ENCODE measurements at regions not wholly inside any gene's neighbourhood (a gene's known extent, or its start where the extent isn't known, plus 50 kb on each side); places are given as distances from the start of the nearest gene placed in this dataset.

DNA sequence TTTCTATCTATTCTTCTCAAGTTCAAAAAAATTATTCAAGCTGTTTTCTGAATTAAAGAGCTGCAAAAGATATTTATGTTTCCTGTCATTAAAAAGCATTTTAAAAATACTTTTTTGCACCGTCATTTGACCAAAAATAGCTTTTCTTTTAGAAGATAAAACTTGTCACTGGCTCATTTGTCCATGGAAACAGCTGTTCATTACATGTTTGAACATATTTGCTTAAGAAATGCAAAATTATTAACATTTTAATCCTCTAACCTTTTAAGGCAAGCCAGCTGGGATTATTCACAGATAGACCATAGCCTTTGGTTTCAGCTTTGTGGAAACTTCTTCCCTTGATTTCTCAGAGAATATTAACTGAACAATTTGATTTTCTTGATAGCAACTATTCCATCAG, 393.9 kb downstream of the TUSC1 start:
- Histone ChIP-seq H3K36me3 (no peaks in the 10 kb centered on the region), H3K27ac (no peak overlapping the region), H3K27me3 (replicated peaks; ENCODE audit: insufficient read depth) (no peaks in the 10 kb centered on the region), H3K9me3 (no peaks in the 10 kb centered on the region), H3K4me1 (ENCODE audit: control insufficient read depth in 1 of 2, low read depth in 2 of 2) (no peaks in the 10 kb centered on the region), H3K4me3 (no peak overlapping the region)
- TF ChIP-seq, protein P1, sequence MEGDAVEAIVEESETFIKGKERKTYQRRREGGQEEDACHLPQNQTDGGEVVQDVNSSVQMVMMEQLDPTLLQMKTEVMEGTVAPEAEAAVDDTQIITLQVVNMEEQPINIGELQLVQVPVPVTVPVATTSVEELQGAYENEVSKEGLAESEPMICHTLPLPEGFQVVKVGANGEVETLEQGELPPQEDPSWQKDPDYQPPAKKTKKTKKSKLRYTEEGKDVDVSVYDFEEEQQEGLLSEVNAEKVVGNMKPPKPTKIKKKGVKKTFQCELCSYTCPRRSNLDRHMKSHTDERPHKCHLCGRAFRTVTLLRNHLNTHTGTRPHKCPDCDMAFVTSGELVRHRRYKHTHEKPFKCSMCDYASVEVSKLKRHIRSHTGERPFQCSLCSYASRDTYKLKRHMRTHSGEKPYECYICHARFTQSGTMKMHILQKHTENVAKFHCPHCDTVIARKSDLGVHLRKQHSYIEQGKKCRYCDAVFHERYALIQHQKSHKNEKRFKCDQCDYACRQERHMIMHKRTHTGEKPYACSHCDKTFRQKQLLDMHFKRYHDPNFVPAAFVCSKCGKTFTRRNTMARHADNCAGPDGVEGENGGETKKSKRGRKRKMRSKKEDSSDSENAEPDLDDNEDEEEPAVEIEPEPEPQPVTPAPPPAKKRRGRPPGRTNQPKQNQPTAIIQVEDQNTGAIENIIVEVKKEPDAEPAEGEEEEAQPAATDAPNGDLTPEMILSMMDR (IDR thresholded peaks at IDR 0.05), result no peak
- DNase-seq (ENCODE audit: low spot score), result no peak
- no peak for ATAC-seq (ENCODE audit: insufficient number of reproducible peaks, low FRiP score, low read depth)

DNA sequence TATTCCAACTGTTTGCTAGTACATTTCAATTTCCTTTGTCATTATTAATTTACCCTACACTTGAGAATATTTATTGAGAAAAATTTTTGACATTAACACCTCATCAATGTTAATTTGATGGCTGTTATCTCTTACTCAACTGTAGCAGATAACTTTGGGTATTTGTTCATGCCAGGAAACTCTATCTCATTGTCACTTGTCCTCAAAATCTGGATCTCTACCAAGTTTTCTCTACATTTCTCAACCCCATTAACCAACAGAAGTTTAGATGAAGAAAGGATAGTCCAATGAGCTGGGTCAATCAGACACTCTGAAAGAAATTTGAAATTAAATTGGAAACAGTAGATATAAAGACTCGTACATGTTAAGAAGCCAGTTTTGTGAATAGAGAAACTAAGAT, 395.3 kb downstream of the TUSC1 start:
- no peak for DNase-seq (ENCODE audit: low spot score)
- Histone ChIP-seq H3K36me3 (no peaks in the 10 kb centered on the region), H3K4me3 (no peak overlapping the region), H3K9me3 (no peaks in the 10 kb centered on the region), H3K4me1 (ENCODE audit: control insufficient read depth in 1 of 2, low read depth in 2 of 2) (no peaks in the 10 kb centered on the region), H3K27me3 (replicated peaks; ENCODE audit: insufficient read depth) (no peaks in the 10 kb centered on the region), H3K27ac (no peak overlapping the region)
- ATAC-seq (ENCODE audit: insufficient number of reproducible peaks, low FRiP score, low read depth), result no peak
- TF ChIP-seq, protein P1 (IDR thresholded peaks at IDR 0.05), result no peak

DNA sequence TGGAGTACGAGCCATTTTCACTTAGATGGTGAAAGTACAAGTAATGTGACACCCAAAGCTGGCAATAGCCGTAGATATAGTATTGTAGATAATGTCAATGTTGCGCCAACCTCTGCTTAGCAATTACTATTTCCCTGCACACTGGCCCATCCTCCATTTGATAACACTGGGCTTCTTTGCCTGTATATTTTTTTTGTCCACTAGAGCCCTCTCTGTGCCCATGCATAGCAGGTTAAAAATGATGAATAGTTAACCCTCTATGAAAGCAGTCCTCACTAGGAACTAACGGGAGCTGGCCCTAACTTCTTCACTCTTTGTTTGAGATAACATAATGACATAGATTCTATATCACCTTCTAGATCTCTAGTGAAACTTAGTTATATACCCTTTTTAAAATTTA, 416.8 kb downstream of the TUSC1 start:
- H3K4me1 ChIP-seq (ENCODE audit: control insufficient read depth in 1 of 2, low read depth in 2 of 2), result no peaks in the 10 kb centered on the region
- TF ChIP-seq, protein P1 (IDR thresholded peaks at IDR 0.05), result no peak
- H3K9me3 ChIP-seq, result no peaks in the 10 kb centered on the region
- no peak overlapping the region for H3K27ac ChIP-seq
- ATAC-seq (ENCODE audit: insufficient number of reproducible peaks, low FRiP score, low read depth) (no peak), DNase-seq (ENCODE audit: low spot score) (no peak)
- H3K36me3 ChIP-seq, result no peaks in the 10 kb centered on the region
- no peaks in the 10 kb centered on the region for H3K27me3 ChIP-seq (replicated peaks; ENCODE audit: insufficient read depth)
- no peak overlapping the region for H3K4me3 ChIP-seq

DNA sequence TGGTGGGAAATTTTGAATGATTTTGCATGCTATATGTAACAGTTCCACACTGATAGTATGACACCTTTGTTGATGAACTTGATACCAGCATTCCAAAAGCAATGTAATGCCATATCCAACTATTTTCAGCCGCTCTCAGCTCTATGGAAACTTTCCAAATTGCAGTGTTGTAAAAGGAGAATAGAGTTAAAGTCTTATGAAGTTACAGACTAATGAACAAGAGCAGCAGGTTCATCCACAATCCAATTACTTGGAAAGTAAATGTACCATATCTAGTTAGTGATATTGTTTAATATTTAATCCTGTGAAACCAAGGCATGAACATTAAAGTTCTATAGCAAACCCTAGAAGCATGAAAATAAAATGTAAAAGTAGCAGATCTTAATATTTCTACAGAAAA, 418.2 kb downstream of the TUSC1 start:
- H3K4me1 ChIP-seq (ENCODE audit: control insufficient read depth in 1 of 2, low read depth in 2 of 2), result no peaks in the 10 kb centered on the region
- TF ChIP-seq, protein P1 (IDR thresholded peaks at IDR 0.05), result no peak
- ATAC-seq (ENCODE audit: insufficient number of reproducible peaks, low FRiP score, low read depth), result no peak
- H3K4me3 ChIP-seq, result no peak overlapping the region
- no peaks in the 10 kb centered on the region for H3K36me3 ChIP-seq
- H3K27me3 ChIP-seq (replicated peaks; ENCODE audit: insufficient read depth), result no peaks in the 10 kb centered on the region
- no peak for DNase-seq (ENCODE audit: low spot score)
- no peaks in the 10 kb centered on the region for H3K9me3 ChIP-seq
- H3K27ac ChIP-seq, result no peak overlapping the region

DNA sequence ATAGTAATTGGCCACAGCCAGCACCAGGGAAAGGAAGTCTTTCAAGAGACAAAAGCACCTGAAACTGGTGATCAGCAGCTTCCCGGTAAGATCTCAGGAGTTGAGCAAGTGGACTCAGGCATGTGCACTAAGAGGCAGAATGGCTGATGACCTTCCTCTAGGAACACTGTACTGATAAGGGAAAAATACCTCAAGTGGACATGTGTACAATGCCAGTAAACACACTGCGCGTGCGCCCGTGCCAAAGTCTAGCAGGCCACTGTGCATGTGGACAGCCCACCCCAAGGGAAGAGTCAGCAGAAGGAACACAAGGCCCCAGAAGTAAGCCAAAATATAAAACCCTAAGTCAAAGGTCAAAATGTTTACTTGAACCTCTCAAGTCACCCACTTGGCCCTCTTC, 423.0 kb downstream of the TUSC1 start:
- DNase-seq (ENCODE audit: low spot score) (no peak), ATAC-seq (ENCODE audit: insufficient number of reproducible peaks, low FRiP score, low read depth) (no peak)
- no peaks in the 10 kb centered on the region for H3K9me3 ChIP-seq
- TF ChIP-seq, protein P1 (IDR thresholded peaks at IDR 0.05), result no peak
- H3K36me3 ChIP-seq, result no peaks in the 10 kb centered on the region
- H3K27me3 ChIP-seq (replicated peaks; ENCODE audit: insufficient read depth), result no peaks in the 10 kb centered on the region
- H3K4me1 ChIP-seq (ENCODE audit: control insufficient read depth in 1 of 2, low read depth in 2 of 2), result no peaks in the 10 kb centered on the region
- no peak overlapping the region for H3K27ac ChIP-seq
- no peak overlapping the region for H3K4me3 ChIP-seq

All from thoracic aorta (tissue), 2 donors.